Tibial artery (tissue), 4 donors: ENCODE measurements at regions not wholly inside any gene's neighbourhood (a gene's known extent, or its start where the extent isn't known, plus 50 kb on each side); places are given as distances from the start of the nearest gene placed in this dataset.

ENCODE experiments used
- DNase-seq, 2 donors: peaks; one replicate each; pipeline ENCODE4 v3.0.0-alpha.2; 2019
- H3K27ac ChIP-seq, 2 donors: fragments of 200-600 bp; sonication (generic) in 1 of 2; 1 replicate in 1 of 2; 2 replicates in 1 of 2; pipeline ENCODE4 v1.5.1; 2018 to 2019; ENCODE audit warnings: mild to moderate bottlenecking in 1 of 2
- H3K27me3 ChIP-seq, 2 donors: fragments of 200-600 bp; sonication (generic) in 1 of 2; one replicate each; pipeline versions ENCODE4 v1.5.1 to v1.6.0; 2016 to 2019
- H3K36me3 ChIP-seq, 3 donors: fragments of 200-600 bp; sonication (generic) in 2 of 3; one replicate each; pipeline ENCODE4 v1.5.1; 2016 to 2019; ENCODE audit warnings: mild to moderate bottlenecking in 2 of 3
- H3K4me1 ChIP-seq, 4 donors: fragments of 200-600 bp; sonication (generic) in 2 of 4; 1 replicate in 3 of 4; 2 replicates in 1 of 4; pipeline ENCODE4 v1.5.1; 2016 to 2019
- H3K4me3 ChIP-seq, 2 donors: fragments of 200-600 bp; sonication (generic) in 1 of 2; 1 replicate in 1 of 2; 2 replicates in 1 of 2; pipeline ENCODE4 v1.5.1; 2018 to 2019; ENCODE audit warnings: mild to moderate bottlenecking in 2 of 2
- H3K9me3 ChIP-seq, 3 donors: fragments of 200-600 bp; sonication (generic) in 1 of 3; one replicate each; pipeline ENCODE4 v1.5.1; 2016 to 2019
- intact Hi-C: fragments of 100-400 bp; cut with DNase I; formaldehyde crosslinking; loops from one replicate; pipeline ENCODE4 v1.15.0; 2023; ENCODE audit warnings: low total_unique reads
- TF ChIP-seq, protein P1 (sequence below), 2 experiments: fragments of 200-600 bp in 1 of 2; fragments of 450-650 bp in 1 of 2; IDR thresholded peaks; one replicate each; pipeline ENCODE4 v1.5.1; 2017 to 2019; ENCODE audit warnings: antibody characterized with exemption in 2 of 2, mild to moderate bottlenecking in 1 of 2, moderate library complexity in 1 of 2

DNA sequence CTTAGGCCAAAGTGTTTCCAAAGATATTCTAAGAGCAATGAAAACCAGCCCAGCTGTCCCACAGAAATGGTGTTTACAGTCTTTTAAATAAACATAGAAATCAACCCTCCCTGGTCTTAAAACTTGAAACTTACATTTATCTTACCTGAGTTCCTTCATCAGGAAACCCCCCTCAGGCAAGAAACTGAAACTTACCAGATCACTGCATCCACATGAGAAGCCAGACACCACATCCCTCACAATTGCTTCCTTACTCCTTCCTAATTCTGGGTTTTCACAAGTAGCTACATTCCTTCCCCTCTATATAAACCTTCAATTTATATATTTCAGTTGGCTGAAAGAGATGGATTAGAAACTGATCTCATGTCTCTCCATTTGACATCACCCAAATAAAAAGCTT, 563.0 kb upstream of the CHRM3 start:
- DNase-seq, result no peak
- TF ChIP-seq, protein P1, sequence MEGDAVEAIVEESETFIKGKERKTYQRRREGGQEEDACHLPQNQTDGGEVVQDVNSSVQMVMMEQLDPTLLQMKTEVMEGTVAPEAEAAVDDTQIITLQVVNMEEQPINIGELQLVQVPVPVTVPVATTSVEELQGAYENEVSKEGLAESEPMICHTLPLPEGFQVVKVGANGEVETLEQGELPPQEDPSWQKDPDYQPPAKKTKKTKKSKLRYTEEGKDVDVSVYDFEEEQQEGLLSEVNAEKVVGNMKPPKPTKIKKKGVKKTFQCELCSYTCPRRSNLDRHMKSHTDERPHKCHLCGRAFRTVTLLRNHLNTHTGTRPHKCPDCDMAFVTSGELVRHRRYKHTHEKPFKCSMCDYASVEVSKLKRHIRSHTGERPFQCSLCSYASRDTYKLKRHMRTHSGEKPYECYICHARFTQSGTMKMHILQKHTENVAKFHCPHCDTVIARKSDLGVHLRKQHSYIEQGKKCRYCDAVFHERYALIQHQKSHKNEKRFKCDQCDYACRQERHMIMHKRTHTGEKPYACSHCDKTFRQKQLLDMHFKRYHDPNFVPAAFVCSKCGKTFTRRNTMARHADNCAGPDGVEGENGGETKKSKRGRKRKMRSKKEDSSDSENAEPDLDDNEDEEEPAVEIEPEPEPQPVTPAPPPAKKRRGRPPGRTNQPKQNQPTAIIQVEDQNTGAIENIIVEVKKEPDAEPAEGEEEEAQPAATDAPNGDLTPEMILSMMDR (IDR thresholded peaks at IDR 0.05), result no peak
- Histone ChIP-seq H3K9me3 (peaks cover 0 to 7% (median 3%) of the 10 kb centered on the region in 3 donors), H3K27me3 (no peaks in the 10 kb centered on the region), H3K4me1 (no peaks in the 10 kb centered on the region), H3K27ac (no peak overlapping the region), H3K36me3 (no peaks in the 10 kb centered on the region), H3K4me3 (no peak overlapping the region)
- intact Hi-C loops, result no loop called here

DNA sequence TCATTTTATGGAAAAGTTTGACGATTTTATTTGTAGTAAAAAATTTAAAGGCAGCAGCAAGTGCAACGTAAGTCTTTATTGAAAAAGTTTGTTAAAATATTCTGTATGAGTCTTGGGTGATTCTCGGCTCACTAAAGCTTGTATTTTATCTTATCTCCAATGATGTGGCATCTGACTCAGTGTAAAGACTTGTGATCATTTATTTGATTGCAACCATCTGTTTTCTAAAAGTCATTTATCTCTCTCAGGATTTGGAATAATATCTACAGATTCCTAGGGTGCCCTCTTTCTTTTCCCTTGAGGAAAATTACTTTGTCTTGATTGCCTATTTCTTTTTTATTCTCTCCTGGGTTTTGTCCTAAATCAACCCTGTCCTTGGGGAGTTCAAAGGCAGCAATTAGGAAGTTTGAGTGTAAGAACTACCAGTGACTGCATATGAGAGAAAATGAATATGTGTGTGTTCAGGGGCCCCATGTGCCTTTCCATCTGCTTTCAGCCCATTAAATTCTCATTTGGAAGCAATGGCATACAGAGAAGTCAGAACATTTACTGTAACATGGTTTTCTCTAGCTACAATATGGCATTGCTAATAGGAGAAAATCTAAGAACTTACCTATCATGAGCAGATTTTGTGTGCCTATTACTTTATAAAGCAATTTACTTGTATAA, 575.0 kb upstream of the CHRM3 start:
- TF ChIP-seq, protein P1 (IDR thresholded peaks at IDR 0.05), result no peak
- Histone ChIP-seq H3K27me3 (no peaks in the 10 kb centered on the region), H3K9me3 (no peaks in the 10 kb centered on the region), H3K27ac (no peak overlapping the region), H3K4me3 (no peak overlapping the region), H3K4me1 (no peaks in the 10 kb centered on the region), H3K36me3 (no peaks in the 10 kb centered on the region)
- no peak for DNase-seq
- intact Hi-C loops, result no loop called here

DNA sequence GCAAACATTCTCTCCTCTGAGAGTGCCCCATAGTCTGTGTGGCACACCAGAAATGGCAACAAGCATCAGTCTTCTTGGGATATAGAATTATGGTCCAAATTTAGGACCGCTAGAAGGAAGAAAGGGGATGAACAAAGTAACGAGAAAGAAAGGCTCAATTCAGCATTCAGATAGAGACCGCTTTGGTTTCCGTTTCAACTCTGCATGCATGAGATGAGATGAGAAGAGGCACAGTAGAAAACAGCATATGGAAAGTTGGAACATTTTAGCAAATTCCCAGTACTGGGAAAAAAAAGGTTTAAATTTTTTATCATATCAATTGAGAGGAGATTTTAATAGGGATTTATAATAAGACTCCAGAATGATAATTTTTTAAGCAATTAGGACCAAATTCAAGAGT, 595.5 kb upstream of the CHRM3 start:
- Histone ChIP-seq H3K36me3 (no peaks in the 10 kb centered on the region), H3K27me3 (no peaks in the 10 kb centered on the region), H3K9me3 (no peaks in the 10 kb centered on the region), H3K4me1 (no peaks in the 10 kb centered on the region), H3K4me3 (no peak overlapping the region), H3K27ac (no peak overlapping the region)
- intact Hi-C loops, result no loop called here
- no peak for DNase-seq
- TF ChIP-seq, protein P1 (IDR thresholded peaks at IDR 0.05), result no peak

DNA sequence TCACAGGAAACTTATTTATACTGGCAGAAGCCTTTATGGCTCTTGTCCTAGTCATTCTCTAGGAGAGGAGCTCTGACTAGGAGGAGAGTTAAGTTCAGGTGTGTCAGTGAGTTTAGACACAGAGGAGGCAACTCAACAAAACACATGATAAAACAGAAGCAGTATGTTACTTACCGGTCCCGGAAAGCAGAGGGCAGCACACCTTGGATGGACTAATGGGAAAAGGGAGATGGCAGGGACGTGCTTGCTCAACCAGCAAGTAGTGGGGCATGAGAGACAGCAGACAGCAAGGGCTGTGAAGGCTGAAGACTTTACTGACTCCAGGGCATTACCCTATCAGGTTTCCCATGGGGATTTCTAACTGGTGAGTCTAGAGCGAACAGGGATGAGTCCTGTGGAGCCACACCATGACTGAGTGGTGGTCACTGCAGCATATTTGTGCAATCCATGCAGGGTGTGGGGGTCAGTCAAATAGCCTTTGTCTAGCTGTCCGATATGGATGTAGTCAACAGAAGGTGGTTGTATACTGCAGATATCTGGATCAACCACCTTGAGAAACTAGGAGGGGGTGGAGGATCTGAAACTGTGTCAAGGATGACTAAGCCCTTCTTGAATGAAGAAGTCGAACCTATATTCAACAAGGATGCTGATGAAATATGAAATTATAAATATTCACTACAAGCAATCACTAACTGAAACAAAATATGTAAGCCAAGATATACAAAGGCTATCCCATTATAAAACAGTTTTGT, 596.3 kb upstream of the CHRM3 start:
- DNase-seq, result no peak
- Histone ChIP-seq H3K9me3 (no peaks in the 10 kb centered on the region), H3K4me3 (no peak overlapping the region), H3K27ac (no peak overlapping the region), H3K27me3 (no peaks in the 10 kb centered on the region), H3K4me1 (no peaks in the 10 kb centered on the region), H3K36me3 (no peaks in the 10 kb centered on the region)
- TF ChIP-seq, protein P1 (IDR thresholded peaks at IDR 0.05), result no peak
- intact Hi-C loops, result no loop called here

DNA sequence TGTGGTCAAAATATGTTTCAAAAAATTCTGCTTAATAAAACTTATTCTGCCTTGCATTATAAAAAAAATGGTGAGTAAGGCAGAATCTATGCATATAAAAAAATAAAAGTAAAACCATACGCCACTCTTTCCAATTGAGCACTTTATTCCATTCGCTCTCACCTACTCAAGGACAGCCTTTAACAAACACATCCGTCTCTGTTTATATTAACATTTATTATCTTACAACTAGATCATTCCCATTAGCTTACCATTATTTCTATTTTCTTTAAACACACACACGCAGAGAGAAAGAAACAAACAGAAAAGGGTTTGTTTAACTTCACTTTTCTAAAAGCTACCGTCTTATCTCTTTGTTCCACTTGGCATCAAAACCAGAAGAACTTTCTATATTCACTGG, 598.9 kb upstream of the CHRM3 start:
- TF ChIP-seq, protein P1 (IDR thresholded peaks at IDR 0.05), result no peak

More for the DNA sequence above, 598.9 kb upstream of the CHRM3 start:
- intact Hi-C loops, result no loop called here
- DNase-seq, result no peak
- Histone ChIP-seq H3K9me3 (no peaks in the 10 kb centered on the region), H3K36me3 (no peaks in the 10 kb centered on the region), H3K27ac (no peak overlapping the region), H3K27me3 (no peaks in the 10 kb centered on the region), H3K4me1 (no peaks in the 10 kb centered on the region), H3K4me3 (no peak overlapping the region)
